HepG2 (cell line): ENCODE measurements at regions not wholly inside any gene's neighbourhood (a gene's known extent, or its start where the extent isn't known, plus 50 kb on each side); places are given as distances from the start of the nearest gene placed in this dataset.

Experiments
- CBX1 ChIP-seq: IDR thresholded peaks from one replicate; pipeline ENCODE4 v1.6.1; 2016; ENCODE audit warnings: antibody characterized with exemption, low read depth
- EHMT2 ChIP-seq: fragments of 200-600 bp; sonication (generic); IDR thresholded peaks from 2 replicates; pipeline ENCODE4 v1.7.0; 2017; ENCODE audit warnings: antibody characterized with exemption, low read depth, low read length, borderline replicate concordance
- GATAD1 ChIP-seq: IDR thresholded peaks from 2 replicates; pipeline ENCODE4 v1.6.1; 2016; ENCODE audit warnings: missing genetic modification reagents, missing compliant biosample characterization
- PPARG ChIP-seq: conservative IDR thresholded peaks from 2 replicates; pipeline ENCODE4 v1.6.1; 2016; ENCODE audit warnings: missing biosample characterization, missing genetic modification reagents
- THRA ChIP-seq: sonication (generic); formaldehyde crosslinking; IDR thresholded peaks from 2 replicates; pipeline ENCODE4 v1.4.0; 2020; ENCODE audit warnings: missing genetic modification reagents, borderline replicate concordance
- TIGD3 ChIP-seq: sonication (generic); formaldehyde crosslinking; IDR thresholded peaks from 2 replicates; pipeline ENCODE4 v1.5.1; 2020; ENCODE audit warnings: mild to moderate bottlenecking, missing genetic modification reagents, borderline replicate concordance
- ZNF280D ChIP-seq: sonication (generic); formaldehyde crosslinking; IDR thresholded peaks from 2 replicates; pipeline ENCODE4 v1.5.1; 2020; ENCODE audit warnings: mild to moderate bottlenecking, missing genetic modification reagents
- ZNF674 ChIP-seq: sonication (generic); formaldehyde crosslinking; IDR thresholded peaks from 2 replicates; pipeline ENCODE4 v1.5.0; 2020; ENCODE audit warnings: low read depth, mild to moderate bottlenecking, missing genetic modification reagents
- ZNF878 ChIP-seq: sonication (generic); formaldehyde crosslinking; IDR thresholded peaks from 2 replicates; pipeline ENCODE4 v1.8.1; 2023; ENCODE audit warnings: mild to moderate bottlenecking, missing genetic modification reagents, moderate library complexity

GRCh38 chr4:13721894-13722293 is 94.4 kb upstream of the BOD1L1 start (continued):
- TF ChIP-seq ZNF280D (CRISPR knock-in tag) (no peak), TIGD3 (CRISPR knock-in tag) (no peak), PPARG (no peak), CBX1 (no peak), ZNF674 (no peak), EHMT2 (no peak), GATAD1 (CRISPR knock-in tag) (no peak), ZNF878 (CRISPR knock-in tag) (no peak), THRA (CRISPR knock-in tag) (no peak)
